Right renal cortex interstitium (tissue), 3 donors: ENCODE measurements at regions not wholly inside any gene's neighbourhood (a gene's known extent, or its start where the extent isn't known, plus 50 kb on each side); places are given as distances from the start of the nearest gene placed in this dataset.
"Not testable (repeated sequence)": the region's sequence is repeated elsewhere in the genome, so short reads cannot be mapped to it uniquely, and the experiment has no call there.

Experiments used
- DNase-seq, 3 donors: peaks; one replicate each; pipeline ENCODE4 v3.0.0-alpha.2; 2013; ENCODE audit warnings: low read depth in 3 of 3, low spot score in 2 of 3

- DNase-seq = no peak
These were observed 171.8 kb upstream of the PWP1 start for GRCh38 chr12:107513636-107514400.

- DNase-seq = no peak
These were observed 170.6 kb upstream of the PWP1 start for GRCh38 chr12:107514887-107515445.

- DNase-seq = no peak
These were observed 170.1 kb upstream of the PWP1 start for GRCh38 chr12:107515446-107515958.

GRCh38 chr12:107517816-107518215, 167.8 kb upstream of the PWP1 start:
- not testable (repeated sequence) for DNase-seq

- DNase-seq = no peak
These were observed 166.7 kb upstream of the PWP1 start for GRCh38 chr12:107518868-107519267.

GRCh38 chr12:107519906-107520859, 165.4 kb upstream of the PWP1 start:
- no peak for DNase-seq

GRCh38 chr12:107521826-107522355, 163.7 kb upstream of the PWP1 start:
- DNase-seq = no peak

GRCh38 chr12:107522692-107523477, 162.7 kb upstream of the PWP1 start:
- no peak for DNase-seq

- DNase-seq = no peak
These were observed 161.6 kb upstream of the PWP1 start for GRCh38 chr12:107523775-107524535.

GRCh38 chr12:107525063-107525718, 160.4 kb upstream of the PWP1 start:
- no peak for DNase-seq

GRCh38 chr12:107525719-107526554, 159.7 kb upstream of the PWP1 start:
- no peak for DNase-seq

- no peak for DNase-seq
These were observed 158.9 kb upstream of the PWP1 start for GRCh38 chr12:107526555-107527180.

- DNase-seq = no peak
These were observed 156.8 kb upstream of the PWP1 start for GRCh38 chr12:107528731-107529365.

GRCh38 chr12:107529991-107530390, 155.6 kb upstream of the PWP1 start:
- DNase-seq = no peak

- no peak for DNase-seq
These were observed 154.9 kb upstream of the PWP1 start for GRCh38 chr12:107530701-107531100.

- DNase-seq = no peak
These were observed 152.4 kb upstream of the PWP1 start for GRCh38 chr12:107533218-107533617.

GRCh38 chr12:107536613-107537012, 149.0 kb upstream of the PWP1 start:
- DNase-seq = no peak
